HEK293 (cell line): ENCODE measurements at regions not wholly inside any gene's neighbourhood (a gene's known extent, or its start where the extent isn't known, plus 50 kb on each side); places are given as distances from the start of the nearest gene placed in this dataset.

Experiments used
- IKZF3 ChIP-seq: fragments of 450-650 bp; IDR thresholded peaks from 2 replicates; pipeline ENCODE4 v1.5.0; 2018; ENCODE audit warnings: missing biosample characterization, mild to moderate bottlenecking, missing genetic modification characterization, moderate library complexity
- ZNF121 ChIP-seq: fragments of 450-650 bp; formaldehyde crosslinking; IDR thresholded peaks from 2 replicates; pipeline ENCODE4 v1.5.1; 2016; ENCODE audit warnings: missing biosample characterization, missing genetic modification characterization
- ZNF654 ChIP-seq: fragments of 450-650 bp; formaldehyde crosslinking; IDR thresholded peaks from 2 replicates; pipeline ENCODE4 v1.5.1; 2016; ENCODE audit warnings: low read depth, missing biosample characterization, missing genetic modification characterization
- TF ChIP-seq, protein P1 (sequence below): fragments of 450-650 bp; formaldehyde crosslinking; IDR thresholded peaks from 2 replicates; pipeline ENCODE4 v1.5.1; 2016; ENCODE audit warnings: missing biosample characterization, missing genetic modification characterization
- TF ChIP-seq, protein P2 (sequence below): fragments of 450-650 bp; formaldehyde crosslinking; IDR thresholded peaks from 2 replicates; pipeline ENCODE4 v1.5.1; 2016; ENCODE audit warnings: missing biosample characterization, missing genetic modification characterization
- TF ChIP-seq, protein P3 (sequence below): fragments of 450-650 bp; formaldehyde crosslinking; optimal IDR thresholded peaks from 2 replicates; pipeline ENCODE3; 2016; ENCODE audit warnings: missing biosample characterization, mild to moderate bottlenecking, missing genetic modification characterization

DNA sequence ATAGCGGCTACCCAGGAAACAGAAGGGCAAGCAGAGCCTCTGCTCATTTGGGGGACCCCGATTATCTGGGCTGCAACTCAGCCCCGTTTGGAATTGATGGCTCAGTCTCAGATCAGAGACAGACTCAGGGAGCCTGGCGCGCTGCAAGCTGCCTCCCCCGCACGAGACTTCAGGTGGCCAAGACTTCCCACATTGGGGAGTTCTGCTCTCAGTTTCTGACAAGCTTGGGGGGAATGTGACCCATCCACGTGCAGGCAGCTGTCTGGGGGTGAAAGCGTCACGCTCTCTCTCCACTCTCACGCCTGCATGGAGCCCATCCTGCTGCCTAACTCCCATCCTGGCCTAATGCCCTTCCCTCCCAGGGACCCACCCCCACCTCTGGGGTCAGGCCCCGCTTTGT is 157.6 kb upstream of the GSE1 start:
- TF ChIP-seq, protein P1, sequence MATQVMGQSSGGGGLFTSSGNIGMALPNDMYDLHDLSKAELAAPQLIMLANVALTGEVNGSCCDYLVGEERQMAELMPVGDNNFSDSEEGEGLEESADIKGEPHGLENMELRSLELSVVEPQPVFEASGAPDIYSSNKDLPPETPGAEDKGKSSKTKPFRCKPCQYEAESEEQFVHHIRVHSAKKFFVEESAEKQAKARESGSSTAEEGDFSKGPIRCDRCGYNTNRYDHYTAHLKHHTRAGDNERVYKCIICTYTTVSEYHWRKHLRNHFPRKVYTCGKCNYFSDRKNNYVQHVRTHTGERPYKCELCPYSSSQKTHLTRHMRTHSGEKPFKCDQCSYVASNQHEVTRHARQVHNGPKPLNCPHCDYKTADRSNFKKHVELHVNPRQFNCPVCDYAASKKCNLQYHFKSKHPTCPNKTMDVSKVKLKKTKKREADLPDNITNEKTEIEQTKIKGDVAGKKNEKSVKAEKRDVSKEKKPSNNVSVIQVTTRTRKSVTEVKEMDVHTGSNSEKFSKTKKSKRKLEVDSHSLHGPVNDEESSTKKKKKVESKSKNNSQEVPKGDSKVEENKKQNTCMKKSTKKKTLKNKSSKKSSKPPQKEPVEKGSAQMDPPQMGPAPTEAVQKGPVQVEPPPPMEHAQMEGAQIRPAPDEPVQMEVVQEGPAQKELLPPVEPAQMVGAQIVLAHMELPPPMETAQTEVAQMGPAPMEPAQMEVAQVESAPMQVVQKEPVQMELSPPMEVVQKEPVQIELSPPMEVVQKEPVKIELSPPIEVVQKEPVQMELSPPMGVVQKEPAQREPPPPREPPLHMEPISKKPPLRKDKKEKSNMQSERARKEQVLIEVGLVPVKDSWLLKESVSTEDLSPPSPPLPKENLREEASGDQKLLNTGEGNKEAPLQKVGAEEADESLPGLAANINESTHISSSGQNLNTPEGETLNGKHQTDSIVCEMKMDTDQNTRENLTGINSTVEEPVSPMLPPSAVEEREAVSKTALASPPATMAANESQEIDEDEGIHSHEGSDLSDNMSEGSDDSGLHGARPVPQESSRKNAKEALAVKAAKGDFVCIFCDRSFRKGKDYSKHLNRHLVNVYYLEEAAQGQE (tag by site-specific recombination), result no peak
- TF ChIP-seq IKZF3 (tag by site-specific recombination), result no peak
- TF ChIP-seq, protein P2, sequence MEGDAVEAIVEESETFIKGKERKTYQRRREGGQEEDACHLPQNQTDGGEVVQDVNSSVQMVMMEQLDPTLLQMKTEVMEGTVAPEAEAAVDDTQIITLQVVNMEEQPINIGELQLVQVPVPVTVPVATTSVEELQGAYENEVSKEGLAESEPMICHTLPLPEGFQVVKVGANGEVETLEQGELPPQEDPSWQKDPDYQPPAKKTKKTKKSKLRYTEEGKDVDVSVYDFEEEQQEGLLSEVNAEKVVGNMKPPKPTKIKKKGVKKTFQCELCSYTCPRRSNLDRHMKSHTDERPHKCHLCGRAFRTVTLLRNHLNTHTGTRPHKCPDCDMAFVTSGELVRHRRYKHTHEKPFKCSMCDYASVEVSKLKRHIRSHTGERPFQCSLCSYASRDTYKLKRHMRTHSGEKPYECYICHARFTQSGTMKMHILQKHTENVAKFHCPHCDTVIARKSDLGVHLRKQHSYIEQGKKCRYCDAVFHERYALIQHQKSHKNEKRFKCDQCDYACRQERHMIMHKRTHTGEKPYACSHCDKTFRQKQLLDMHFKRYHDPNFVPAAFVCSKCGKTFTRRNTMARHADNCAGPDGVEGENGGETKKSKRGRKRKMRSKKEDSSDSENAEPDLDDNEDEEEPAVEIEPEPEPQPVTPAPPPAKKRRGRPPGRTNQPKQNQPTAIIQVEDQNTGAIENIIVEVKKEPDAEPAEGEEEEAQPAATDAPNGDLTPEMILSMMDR, result no peak
- TF ChIP-seq ZNF654 (tag by site-specific recombination), result no peak
- no peak for TF ChIP-seq ZNF121
- TF ChIP-seq, protein P3, sequence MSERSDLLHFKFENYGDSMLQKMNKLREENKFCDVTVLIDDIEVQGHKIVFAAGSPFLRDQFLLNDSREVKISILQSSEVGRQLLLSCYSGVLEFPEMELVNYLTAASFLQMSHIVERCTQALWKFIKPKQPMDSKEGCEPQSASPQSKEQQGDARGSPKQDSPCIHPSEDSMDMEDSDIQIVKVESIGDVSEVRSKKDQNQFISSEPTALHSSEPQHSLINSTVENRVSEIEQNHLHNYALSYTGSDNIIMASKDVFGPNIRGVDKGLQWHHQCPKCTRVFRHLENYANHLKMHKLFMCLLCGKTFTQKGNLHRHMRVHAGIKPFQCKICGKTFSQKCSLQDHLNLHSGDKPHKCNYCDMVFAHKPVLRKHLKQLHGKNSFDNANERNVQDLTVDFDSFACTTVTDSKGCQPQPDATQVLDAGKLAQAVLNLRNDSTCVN (tag by site-specific recombination), result no peak
